ENCODE measurements at regions not wholly inside any gene's neighbourhood (a gene's known extent, or its start where the extent isn't known, plus 50 kb on each side); places are given as distances from the start of the nearest gene placed in this dataset.

GRCh38 chr3:144189044-144189443 is 217.4 kb downstream of the DIPK2A start:
- H3K4me2 ChIP-seq (ENCODE audit: low read length) = no peak overlapping the region
- no peaks in the 10 kb centered on the region for H4K20me1 ChIP-seq (ENCODE audit: insufficient read depth, low read length)
- Mint-ChIP-seq H3K27me3 (ENCODE audit: low read depth, unreplicated experiment) (no peaks in the 10 kb centered on the region), H3K27ac (ENCODE audit: unreplicated experiment) (peak overlapping the region; percentile 84), H3K9me3 (ENCODE audit: unreplicated experiment) (peaks cover 3% of the 10 kb centered on the region), H3K4me1 (ENCODE audit: low read depth, unreplicated experiment) (peaks cover 16% of the 10 kb centered on the region), H3K36me3 (ENCODE audit: low read depth, unreplicated experiment) (no peaks in the 10 kb centered on the region), H3K4me3 (ENCODE audit: unreplicated experiment) (no peak overlapping the region)
- DNase-seq (ENCODE audit: low read depth) (peak; percentile 47), FAIRE-seq (no peak)
- no peaks in the 10 kb centered on the region for H3K36me3 ChIP-seq (ENCODE audit: insufficient read depth, low read length)
- H3K9me3 ChIP-seq (ENCODE audit: insufficient read depth, low read depth, low read length) = no peaks in the 10 kb centered on the region
- H3K4me1 ChIP-seq (ENCODE audit: insufficient read depth, low read length) = no peaks in the 10 kb centered on the region
- H3K9ac ChIP-seq (ENCODE audit: low read length) = peak overlapping the region; percentile 14
- H3K27ac ChIP-seq (ENCODE audit: low read depth, low read length) = no peak overlapping the region
- H3K27me3 ChIP-seq (ENCODE audit: insufficient read depth, low read length) = no peaks in the 10 kb centered on the region
- H3K4me3 ChIP-seq (ENCODE audit: insufficient read depth, low read depth, low read length) = no peak overlapping the region
- H2AFZ ChIP-seq (ENCODE audit: low read depth, low read length) = no peak overlapping the region
- no peaks in the 10 kb centered on the region for H3K79me2 ChIP-seq (ENCODE audit: insufficient read depth, low read length)
- TF ChIP-seq EZH2 (IDR thresholded peaks at IDR 0.05; ENCODE audit: insufficient read depth, low read length) = no peak
- no peak for TF ChIP-seq CTCF (IDR thresholded peaks at IDR 0.05; ENCODE audit: insufficient read depth, low read depth, low read length)

- TF ChIP-seq CTCF (IDR thresholded peaks at IDR 0.05; ENCODE audit: insufficient read depth, low read depth, low read length) = no peak
- TF ChIP-seq EZH2 (IDR thresholded peaks at IDR 0.05; ENCODE audit: insufficient read depth, low read length) = no peak
- Histone ChIP-seq H3K4me2 (ENCODE audit: low read length) (no peak overlapping the region), H2AFZ (ENCODE audit: low read depth, low read length) (no peak overlapping the region), H3K4me1 (ENCODE audit: insufficient read depth, low read length) (no peaks in the 10 kb centered on the region), H3K4me3 (ENCODE audit: insufficient read depth, low read depth, low read length) (no peak overlapping the region), H3K36me3 (ENCODE audit: insufficient read depth, low read length) (no peaks in the 10 kb centered on the region), H3K9ac (ENCODE audit: low read length) (no peak overlapping the region), H3K27ac (ENCODE audit: low read depth, low read length) (no peak overlapping the region), H3K9me3 (ENCODE audit: insufficient read depth, low read depth, low read length) (no peaks in the 10 kb centered on the region), H3K27me3 (ENCODE audit: insufficient read depth, low read length) (no peaks in the 10 kb centered on the region), H4K20me1 (ENCODE audit: insufficient read depth, low read length) (no peaks in the 10 kb centered on the region), H3K79me2 (ENCODE audit: insufficient read depth, low read length) (no peaks in the 10 kb centered on the region)
- Mint-ChIP-seq H3K4me3 (ENCODE audit: unreplicated experiment) (no peak overlapping the region), H3K27ac (ENCODE audit: unreplicated experiment) (no peak overlapping the region), H3K36me3 (ENCODE audit: low read depth, unreplicated experiment) (no peaks in the 10 kb centered on the region), H3K27me3 (ENCODE audit: low read depth, unreplicated experiment) (no peaks in the 10 kb centered on the region), H3K4me1 (ENCODE audit: low read depth, unreplicated experiment) (no peaks in the 10 kb centered on the region), H3K9me3 (ENCODE audit: unreplicated experiment) (peaks cover 3% of the 10 kb centered on the region)
- DNase-seq (ENCODE audit: low read depth) = no peak
- FAIRE-seq = no peak
These were observed 225.5 kb downstream of the DIPK2A start for GRCh38 chr3:144197116-144197515.

GRCh38 chr3:144197582-144197981 is 226.0 kb downstream of the DIPK2A start:
- FAIRE-seq = no peak
- no peak overlapping the region for H3K4me3 Mint-ChIP-seq (ENCODE audit: unreplicated experiment)

More at GRCh38 chr3:144197582-144197981, 226.0 kb downstream of the DIPK2A start:
- H3K27ac ChIP-seq (ENCODE audit: low read depth, low read length) = no peak overlapping the region
- H3K9me3 ChIP-seq (ENCODE audit: insufficient read depth, low read depth, low read length) = no peaks in the 10 kb centered on the region
- Mint-ChIP-seq H3K4me1 (ENCODE audit: low read depth, unreplicated experiment) (no peaks in the 10 kb centered on the region), H3K36me3 (ENCODE audit: low read depth, unreplicated experiment) (no peaks in the 10 kb centered on the region), H3K27me3 (ENCODE audit: low read depth, unreplicated experiment) (no peaks in the 10 kb centered on the region), H3K9me3 (ENCODE audit: unreplicated experiment) (peaks cover 3% of the 10 kb centered on the region), H3K27ac (ENCODE audit: unreplicated experiment) (no peak overlapping the region)
- no peaks in the 10 kb centered on the region for H3K79me2 ChIP-seq (ENCODE audit: insufficient read depth, low read length)
- H3K4me1 ChIP-seq (ENCODE audit: insufficient read depth, low read length) = no peaks in the 10 kb centered on the region
- no peaks in the 10 kb centered on the region for H4K20me1 ChIP-seq (ENCODE audit: insufficient read depth, low read length)
- no peak for TF ChIP-seq CTCF (IDR thresholded peaks at IDR 0.05; ENCODE audit: insufficient read depth, low read depth, low read length)
- no peak for TF ChIP-seq EZH2 (IDR thresholded peaks at IDR 0.05; ENCODE audit: insufficient read depth, low read length)
- no peak overlapping the region for H3K4me2 ChIP-seq (ENCODE audit: low read length)
- DNase-seq (ENCODE audit: low read depth) = no peak
- H2AFZ ChIP-seq (ENCODE audit: low read depth, low read length) = no peak overlapping the region
- H3K27me3 ChIP-seq (ENCODE audit: insufficient read depth, low read length) = no peaks in the 10 kb centered on the region
- H3K4me3 ChIP-seq (ENCODE audit: insufficient read depth, low read depth, low read length) = no peak overlapping the region
- no peak overlapping the region for H3K9ac ChIP-seq (ENCODE audit: low read length)
- H3K36me3 ChIP-seq (ENCODE audit: insufficient read depth, low read length) = no peaks in the 10 kb centered on the region

Data from astrocyte (in vitro differentiated cells and primary cell).